RCC 7860 (cell line): ENCODE measurements at regions not wholly inside any gene's neighbourhood (a gene's known extent, or its start where the extent isn't known, plus 50 kb on each side); places are given as distances from the start of the nearest gene placed in this dataset.
A peak's percentile ranks its signal among the peaks of the same experiment; 100 is the strongest.

Experiments used
- DNase-seq: peaks from one replicate; pipeline ENCODE4 v3.0.0-alpha.2; 2015; ENCODE audit warnings: low spot score
- FAIRE-seq: peaks from 2 replicates; lab custom pipeline; 2012; peaks lifted over from hg19 to GRCh38; lab: Jason Lieb, UNC

GRCh38 chr12:38138225-38139221 is 178.1 kb upstream of the ALG10B start:
- DNase-seq (peak; percentile 71), FAIRE-seq (peak; percentile 76)

GRCh38 chr12:38139456-38139855 is 177.1 kb upstream of the ALG10B start:
- FAIRE-seq (no peak), DNase-seq (no peak)

GRCh38 chr12:38141239-38141638 is 175.3 kb upstream of the ALG10B start:
- DNase-seq (peak; percentile 19), FAIRE-seq (no peak)

GRCh38 chr12:38141861-38142260 is 174.7 kb upstream of the ALG10B start:
- FAIRE-seq (no peak), DNase-seq (no peak)

GRCh38 chr12:38142974-38143373 is 173.6 kb upstream of the ALG10B start:
- no peak for FAIRE-seq

GRCh38 chr12:38144049-38144448 is 172.5 kb upstream of the ALG10B start:
- FAIRE-seq, result no peak
- no peak for DNase-seq

More at GRCh38 chr12:38142974-38143373, 173.6 kb upstream of the ALG10B start:
- no peak for DNase-seq

- DNase-seq, result peak; percentile 80
- peak; percentile 89 for FAIRE-seq
Measured at GRCh38 chr12:38144601-38145436, 171.8 kb upstream of the ALG10B start.

- DNase-seq (peak; percentile 96), FAIRE-seq (peak; percentile 96)
Measured at GRCh38 chr12:38149395-38150073, 167.0 kb upstream of the ALG10B start.

- DNase-seq (no peak), FAIRE-seq (no peak)
Measured at GRCh38 chr12:38151991-38152700, 164.4 kb upstream of the ALG10B start.

GRCh38 chr12:38152816-38153736 is 163.5 kb upstream of the ALG10B start:
- FAIRE-seq (no peak), DNase-seq (no peak)

- FAIRE-seq (no peak), DNase-seq (no peak)
Measured at GRCh38 chr12:38153737-38154061, 162.9 kb upstream of the ALG10B start.

GRCh38 chr12:38154096-38155019 is 162.2 kb upstream of the ALG10B start:
- FAIRE-seq (no peak), DNase-seq (no peak)

- no peak for DNase-seq
- no peak for FAIRE-seq
Measured at GRCh38 chr12:38155020-38155395, 161.6 kb upstream of the ALG10B start.

- FAIRE-seq, result no peak
- no peak for DNase-seq
Measured at GRCh38 chr12:38155526-38156496, 160.8 kb upstream of the ALG10B start.

GRCh38 chr12:38156497-38157245 is 159.9 kb upstream of the ALG10B start:
- DNase-seq, result no peak
- FAIRE-seq, result no peak

GRCh38 chr12:38157274-38157932 is 159.2 kb upstream of the ALG10B start:
- DNase-seq, result no peak
- no peak for FAIRE-seq
